Stomach (tissue), 4 donors: ENCODE measurements at regions not wholly inside any gene's neighbourhood (a gene's known extent, or its start where the extent isn't known, plus 50 kb on each side); places are given as distances from the start of the nearest gene placed in this dataset.

Source experiments
- POLR2A ChIP-seq, 4 donors: fragments of 450-650 bp; IDR thresholded peaks; one replicate each; pipeline ENCODE4 v1.6.1; 2016; ENCODE audit warnings: antibody characterized with exemption in 4 of 4, control low read depth in 2 of 4, mild to moderate bottlenecking in 1 of 4, moderate library complexity in 1 of 4
- POLR2AphosphoS5 ChIP-seq, 3 donors: sonication (generic); formaldehyde crosslinking; IDR thresholded peaks; one replicate each; pipeline ENCODE4 v1.6.1; 2016; ENCODE audit warnings: antibody characterized with exemption in 3 of 3

DNA sequence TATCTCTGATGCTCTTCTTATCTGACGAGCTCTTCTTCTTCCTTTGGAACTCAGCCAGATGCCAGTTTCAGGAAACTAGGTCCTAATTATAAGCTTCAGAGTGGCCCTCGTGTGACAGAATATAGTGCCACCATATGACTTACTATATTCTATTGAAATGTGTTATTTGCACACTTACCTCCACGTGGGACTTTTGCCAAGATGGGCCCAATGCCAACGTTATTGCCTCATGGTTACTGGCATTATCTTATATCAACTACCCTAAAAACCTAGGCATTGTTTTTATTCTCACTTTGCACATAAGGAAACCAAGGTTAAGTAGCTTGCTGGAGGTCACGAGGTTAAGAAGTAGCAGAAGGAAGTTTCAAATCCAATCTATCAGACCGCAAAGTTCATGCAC is 71.3 kb upstream of the SLCO3A1 start:
- peak in 1 of 3 donors; percentile 6 for TF ChIP-seq POLR2AphosphoS5 (IDR thresholded peaks at IDR 0.05)
- TF ChIP-seq POLR2A (IDR thresholded peaks at IDR 0.05): no peak
